ENCODE measurements at regions not wholly inside any gene's neighbourhood (a gene's known extent, or its start where the extent isn't known, plus 50 kb on each side); places are given as distances from the start of the nearest gene placed in this dataset.

- Histone ChIP-seq H4K5ac (ENCODE audit: insufficient read length, low read depth, low read length) (no peak overlapping the region), H3K27me3 (replicated peaks in 1 of 4; ENCODE audit: control insufficient read depth in 3 of 4, extremely low read depth in 1 of 4, insufficient read depth in 3 of 4, low read length in 3 of 4) (no peaks in the 10 kb centered on the region), H3K23me2 (ENCODE audit: low read depth, low read length) (no peaks in the 10 kb centered on the region), H4K20me1 (replicated peaks in 1 of 2; ENCODE audit: control insufficient read depth in 1 of 2, insufficient read depth in 2 of 2, low read length in 2 of 2) (no peaks in the 10 kb centered on the region), H2AK5ac (ENCODE audit: low read depth, low read length) (no peak overlapping the region), H2BK5ac (ENCODE audit: low read depth, low read length) (no peak overlapping the region), H3K9me3 (ENCODE audit: insufficient read depth in 2 of 2, low read depth in 1 of 2, low read length in 1 of 2) (no peaks in the 10 kb centered on the region), H3K79me2 (ENCODE audit: control insufficient read depth in 1 of 2, insufficient read depth in 2 of 2, low read length in 2 of 2) (no peaks in the 10 kb centered on the region), H4K8ac (ENCODE audit: extremely low read depth, insufficient read depth, low read length) (no peak overlapping the region), H3K4me2 (ENCODE audit: insufficient read depth in 1 of 2, low read depth in 2 of 2, low read length in 2 of 2) (no peak overlapping the region), H3K4me3 (ENCODE audit: extremely low read depth in 1 of 4, insufficient read depth in 2 of 4, low read depth in 3 of 4, low read length in 4 of 4) (no peak overlapping the region), H3K36me3 (ENCODE audit: control insufficient read depth in 2 of 4, insufficient read depth in 4 of 4, low read length in 3 of 4) (no peaks in the 10 kb centered on the region), H3K14ac (ENCODE audit: insufficient read length) (no peak overlapping the region), H2BK20ac (ENCODE audit: low read length) (no peak overlapping the region), H2AFZ (ENCODE audit: low read length) (no peak overlapping the region), H3K27ac (ENCODE audit: low read depth, low read length) (no peak overlapping the region), H3K9ac (replicated peaks in 1 of 4; ENCODE audit: extremely low read depth in 1 of 4, low read depth in 3 of 4, low read length in 3 of 4) (no peak overlapping the region), H3K56ac (replicated peaks; ENCODE audit: insufficient read length, low read depth, low read length) (no peak overlapping the region), H3K4ac (replicated peaks; ENCODE audit: insufficient read length, low read depth, low read length) (no peak overlapping the region), H2BK15ac (ENCODE audit: low read length) (no peak overlapping the region), H3K23ac (ENCODE audit: insufficient read length) (no peak overlapping the region), H3K4me1 (replicated peaks in 1 of 4; ENCODE audit: control insufficient read depth in 3 of 4, insufficient read depth in 4 of 4, low read length in 3 of 4) (no peaks in the 10 kb centered on the region), H4K91ac (replicated peaks; ENCODE audit: insufficient read length, low read length) (no peak overlapping the region), H3K79me1 (ENCODE audit: low read depth, low read length) (no peaks in the 10 kb centered on the region), H2BK120ac (replicated peaks; ENCODE audit: low read depth, low read length) (no peak overlapping the region), H2BK12ac (ENCODE audit: low read depth, low read length) (no peak overlapping the region), H3K18ac (ENCODE audit: extremely low read depth, low read length) (no peak overlapping the region)
- DNase-seq (ENCODE audit: low read depth in 1 of 2, low spot score in 2 of 2) (no peak), FAIRE-seq (no peak)
- TF ChIP-seq PHF8 (conservative IDR thresholded peaks at IDR 0.05; ENCODE audit: low read depth, low read length) = no peak
- TF ChIP-seq RAD21 (IDR thresholded peaks at IDR 0.05 in 1 of 2, conservative IDR thresholded peaks at IDR 0.05 in 1 of 2; ENCODE audit: low read depth in 2 of 2, low read length in 2 of 2) = peak; percentile 18 to 20; a peak in 1 of 4 replicates
- 0 out of 2 replicates have a peak, but pooled peaks have one; percentile 17 for TF ChIP-seq MAFK (IDR thresholded peaks at IDR 0.05; ENCODE audit: low read depth, low read length)
- TF ChIP-seq BACH1 (IDR thresholded peaks at IDR 0.05; ENCODE audit: low read length) = 0 out of 2 replicates have a peak, but pooled peaks have one; percentile 28
- no peak for TF ChIP-seq FOSL1 (IDR thresholded peaks at IDR 0.05; ENCODE audit: insufficient read depth, low read depth, low read length)
- TF ChIP-seq CTCF (IDR thresholded peaks at IDR 0.05; ENCODE audit: control extremely low read depth in 1 of 3, insufficient read depth in 1 of 3, low read depth in 1 of 3, low read length in 3 of 3) = peak in 1 of 3 experiments; percentile 26; a peak in 1 of 4 replicates
- TF ChIP-seq ASH2L (IDR thresholded peaks at IDR 0.05; ENCODE audit: low read length) = no peak
- ChIA-PET CTCF (ENCODE audit: partially characterized antibody) (interaction anchor here (0.8 to 2.1 kb wide), 5 partner anchors 9 to 33 kb away, joined by 4 to 7 read pairs (median 5); no protein-coding TSS in a partner anchor), POLR2A (ENCODE audit: partially characterized antibody) (no interaction called here)
- WGBS, 2 experiments (ENCODE audit: extremely low coverage in 1 of 2, insufficient coverage in 1 of 2, insufficient read length in 1 of 2, insufficient replicate concordance in 2 of 2, low coverage in 1 of 2, low lambda C conversion rate in 2 of 2, missing lambda C conversion rate in 1 of 2) = 90% methylated on average over 1 of the region's 1 CpG; no CpG with 5 or more reads in 1 of the 2 experiments
Measured at GRCh38 chr4:173834151-173834550, 304.1 kb upstream of the HAND2 start.
